ENCODE measurements at regions not wholly inside any gene's neighbourhood (a gene's known extent, or its start where the extent isn't known, plus 50 kb on each side); places are given as distances from the start of the nearest gene placed in this dataset.

DNA sequence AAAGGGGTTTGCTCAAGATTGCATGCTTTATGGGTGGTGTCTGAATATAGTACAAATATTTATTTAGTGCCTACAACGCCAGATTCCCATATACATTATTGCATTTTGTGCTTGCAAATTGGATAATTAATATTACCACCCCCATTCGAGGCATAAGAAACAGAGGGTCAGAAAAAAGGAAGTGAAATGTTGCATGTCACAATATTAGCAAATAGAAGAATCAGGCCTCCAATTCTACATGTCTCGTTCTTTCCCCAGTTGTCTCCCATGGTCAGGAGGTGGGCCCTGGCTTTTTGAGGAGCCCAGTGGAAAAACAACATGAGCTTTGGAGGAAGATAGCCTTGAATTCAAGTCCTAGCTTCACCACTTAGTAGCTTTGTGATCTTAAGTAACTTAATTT, 98.1 kb upstream of the CCDC112 start:
- TF ChIP-seq, protein P1, sequence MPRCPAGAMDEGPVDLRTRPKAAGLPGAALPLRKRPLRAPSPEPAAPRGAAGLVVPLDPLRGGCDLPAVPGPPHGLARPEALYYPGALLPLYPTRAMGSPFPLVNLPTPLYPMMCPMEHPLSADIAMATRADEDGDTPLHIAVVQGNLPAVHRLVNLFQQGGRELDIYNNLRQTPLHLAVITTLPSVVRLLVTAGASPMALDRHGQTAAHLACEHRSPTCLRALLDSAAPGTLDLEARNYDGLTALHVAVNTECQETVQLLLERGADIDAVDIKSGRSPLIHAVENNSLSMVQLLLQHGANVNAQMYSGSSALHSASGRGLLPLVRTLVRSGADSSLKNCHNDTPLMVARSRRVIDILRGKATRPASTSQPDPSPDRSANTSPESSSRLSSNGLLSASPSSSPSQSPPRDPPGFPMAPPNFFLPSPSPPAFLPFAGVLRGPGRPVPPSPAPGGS (IDR thresholded peaks at IDR 0.05; ENCODE audit: borderline replicate concordance, insufficient read depth, low read depth, low read length, poor library complexity, severe bottlenecking) = no peak
- no peak for TF ChIP-seq ETV6 (conservative IDR thresholded peaks at IDR 0.05 in 1 of 2, IDR thresholded peaks at IDR 0.05 in 1 of 2; ENCODE audit: borderline replicate concordance in 1 of 2, low read depth in 1 of 2)
- TF ChIP-seq, protein P2, sequence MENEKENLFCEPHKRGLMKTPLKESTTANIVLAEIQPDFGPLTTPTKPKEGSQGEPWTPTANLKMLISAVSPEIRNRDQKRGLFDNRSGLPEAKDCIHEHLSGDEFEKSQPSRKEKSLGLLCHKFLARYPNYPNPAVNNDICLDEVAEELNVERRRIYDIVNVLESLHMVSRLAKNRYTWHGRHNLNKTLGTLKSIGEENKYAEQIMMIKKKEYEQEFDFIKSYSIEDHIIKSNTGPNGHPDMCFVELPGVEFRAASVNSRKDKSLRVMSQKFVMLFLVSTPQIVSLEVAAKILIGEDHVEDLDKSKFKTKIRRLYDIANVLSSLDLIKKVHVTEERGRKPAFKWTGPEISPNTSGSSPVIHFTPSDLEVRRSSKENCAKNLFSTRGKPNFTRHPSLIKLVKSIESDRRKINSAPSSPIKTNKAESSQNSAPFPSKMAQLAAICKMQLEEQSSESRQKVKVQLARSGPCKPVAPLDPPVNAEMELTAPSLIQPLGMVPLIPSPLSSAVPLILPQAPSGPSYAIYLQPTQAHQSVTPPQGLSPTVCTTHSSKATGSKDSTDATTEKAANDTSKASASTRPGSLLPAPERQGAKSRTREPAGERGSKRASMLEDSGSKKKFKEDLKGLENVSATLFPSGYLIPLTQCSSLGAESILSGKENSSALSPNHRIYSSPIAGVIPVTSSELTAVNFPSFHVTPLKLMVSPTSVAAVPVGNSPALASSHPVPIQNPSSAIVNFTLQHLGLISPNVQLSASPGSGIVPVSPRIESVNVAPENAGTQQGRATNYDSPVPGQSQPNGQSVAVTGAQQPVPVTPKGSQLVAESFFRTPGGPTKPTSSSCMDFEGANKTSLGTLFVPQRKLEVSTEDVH (IDR thresholded peaks at IDR 0.05; ENCODE audit: low read depth, partially characterized antibody) = no peak
- TF ChIP-seq, protein P3, sequence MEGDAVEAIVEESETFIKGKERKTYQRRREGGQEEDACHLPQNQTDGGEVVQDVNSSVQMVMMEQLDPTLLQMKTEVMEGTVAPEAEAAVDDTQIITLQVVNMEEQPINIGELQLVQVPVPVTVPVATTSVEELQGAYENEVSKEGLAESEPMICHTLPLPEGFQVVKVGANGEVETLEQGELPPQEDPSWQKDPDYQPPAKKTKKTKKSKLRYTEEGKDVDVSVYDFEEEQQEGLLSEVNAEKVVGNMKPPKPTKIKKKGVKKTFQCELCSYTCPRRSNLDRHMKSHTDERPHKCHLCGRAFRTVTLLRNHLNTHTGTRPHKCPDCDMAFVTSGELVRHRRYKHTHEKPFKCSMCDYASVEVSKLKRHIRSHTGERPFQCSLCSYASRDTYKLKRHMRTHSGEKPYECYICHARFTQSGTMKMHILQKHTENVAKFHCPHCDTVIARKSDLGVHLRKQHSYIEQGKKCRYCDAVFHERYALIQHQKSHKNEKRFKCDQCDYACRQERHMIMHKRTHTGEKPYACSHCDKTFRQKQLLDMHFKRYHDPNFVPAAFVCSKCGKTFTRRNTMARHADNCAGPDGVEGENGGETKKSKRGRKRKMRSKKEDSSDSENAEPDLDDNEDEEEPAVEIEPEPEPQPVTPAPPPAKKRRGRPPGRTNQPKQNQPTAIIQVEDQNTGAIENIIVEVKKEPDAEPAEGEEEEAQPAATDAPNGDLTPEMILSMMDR (IDR thresholded peaks at IDR 0.05 in 2 of 3, conservative IDR thresholded peaks at IDR 0.05 in 1 of 3; ENCODE audit: control insufficient read depth in 2 of 3, extremely low read depth in 1 of 3, insufficient read depth in 1 of 3, low read depth in 3 of 3, low read length in 3 of 3) = no peak
- no peak for TF ChIP-seq TAF1 (IDR thresholded peaks at IDR 0.05; ENCODE audit: borderline replicate concordance, low read depth, low read length)
- no peak for TF ChIP-seq EP300 (IDR thresholded peaks at IDR 0.05; ENCODE audit: borderline replicate concordance in 1 of 2, control insufficient read depth in 1 of 2, low read depth in 2 of 2, low read length in 2 of 2)

Measured in GM12878 (cell line).